IPS-20b (cell line): ENCODE measurements at regions not wholly inside any gene's neighbourhood (a gene's known extent, or its start where the extent isn't known, plus 50 kb on each side); places are given as distances from the start of the nearest gene placed in this dataset.

ENCODE experiments used
- H3K27ac ChIP-seq: one replicate; pipeline ENCODE4 v1.5.1; 2013; ENCODE audit warnings: low read length
- H3K27me3 ChIP-seq: 2 replicates; pipeline ENCODE4 v1.6.1; 2013; ENCODE audit warnings: mild to moderate bottlenecking, low read length, inconsistent platforms; ENCODE audit not compliant: insufficient read depth
- H3K36me3 ChIP-seq: 2 replicates; pipeline ENCODE4 v1.6.1; 2013; ENCODE audit warnings: low read depth, mild to moderate bottlenecking, inconsistent platforms, low read length, moderate library complexity; ENCODE audit not compliant: insufficient read depth
- H3K4me1 ChIP-seq: 2 replicates; pipeline ENCODE4 v1.6.1; 2013; ENCODE audit warnings: mild to moderate bottlenecking, control low read depth, inconsistent platforms, low read length, moderate library complexity; ENCODE audit not compliant: insufficient read depth
- H3K4me3 ChIP-seq: 2 replicates; pipeline ENCODE4 v1.5.1; 2013; ENCODE audit warnings: mild to moderate bottlenecking, low read length, inconsistent platforms
- H3K9ac ChIP-seq: 2 replicates; pipeline ENCODE4 v1.6.1; 2013; ENCODE audit warnings: low read depth, mild to moderate bottlenecking, inconsistent platforms, low read length, moderate library complexity
- H3K9me3 ChIP-seq: 2 replicates; pipeline ENCODE4 v1.6.1; 2013; ENCODE audit warnings: mild to moderate bottlenecking, low read depth, low read length, inconsistent platforms; ENCODE audit not compliant: insufficient read depth

- H3K27ac ChIP-seq: no peak overlapping the region
- H3K9ac ChIP-seq: no peak overlapping the region
- H3K36me3 ChIP-seq: no peaks in the 10 kb centered on the region
- H3K4me1 ChIP-seq: no peaks in the 10 kb centered on the region; the same call in 1 of the 2 replicates
- H3K4me3 ChIP-seq: no peak overlapping the region
- no peaks in the 10 kb centered on the region for H3K27me3 ChIP-seq
- no peaks in the 10 kb centered on the region for H3K9me3 ChIP-seq
Observed at GRCh38 chr18:73099759-73100158, 232.0 kb upstream of the NETO1 start.

DNA sequence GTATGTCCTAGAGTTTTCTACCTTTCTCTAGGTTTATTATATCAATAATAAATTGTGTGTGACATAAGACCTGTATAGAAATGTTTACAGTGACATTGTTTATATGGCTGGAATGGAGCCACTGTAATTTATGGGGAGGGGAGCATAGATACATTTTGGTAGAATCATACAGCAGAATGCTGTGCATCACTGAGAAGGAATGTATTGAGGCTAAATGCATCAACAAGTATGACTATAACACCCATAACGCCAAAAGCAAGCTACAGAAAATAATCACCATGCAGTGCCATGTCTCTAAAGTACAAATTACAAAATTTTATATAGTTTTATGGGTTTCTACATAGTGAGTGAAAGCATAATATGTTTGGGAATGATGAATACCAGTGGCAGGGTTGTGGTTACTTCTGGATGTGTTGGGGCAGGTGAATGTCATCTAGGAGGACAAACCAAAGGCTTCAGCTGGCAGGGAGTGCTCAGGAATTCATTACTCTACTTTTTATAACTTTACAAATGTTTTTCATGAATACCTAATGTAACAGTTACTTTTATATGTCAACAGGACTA is 226.0 kb upstream of the NETO1 start:
- H3K27ac ChIP-seq: no peak overlapping the region

DNA sequence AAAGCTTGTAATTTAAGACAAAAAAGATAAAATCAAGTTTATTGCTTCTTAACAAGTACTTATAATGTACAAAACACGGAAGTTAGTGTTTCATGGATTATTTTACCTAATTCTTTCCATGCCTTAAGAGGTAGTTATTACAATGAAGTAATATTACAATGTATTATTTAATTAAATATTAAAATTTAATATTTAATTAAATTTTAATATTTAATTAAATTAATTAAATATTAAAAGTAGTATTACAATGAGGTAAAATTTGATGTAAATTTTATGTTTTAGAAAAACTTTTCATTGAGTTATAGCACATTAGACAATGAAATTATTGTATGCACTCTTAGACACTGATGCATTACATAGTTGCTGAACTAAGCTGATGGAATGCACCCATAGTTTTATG is 220.7 kb upstream of the NETO1 start:
- H3K36me3 ChIP-seq: no peaks in the 10 kb centered on the region
- peaks cover 5% of the 10 kb centered on the region; the same call in 1 of the 2 replicates for H3K9me3 ChIP-seq
- no peak overlapping the region for H3K4me3 ChIP-seq
- no peaks in the 10 kb centered on the region for H3K4me1 ChIP-seq
- no peak overlapping the region for H3K27ac ChIP-seq
- no peak overlapping the region for H3K9ac ChIP-seq
- no peaks in the 10 kb centered on the region for H3K27me3 ChIP-seq

More for the DNA sequence above, 226.0 kb upstream of the NETO1 start:
- no peak overlapping the region for H3K4me3 ChIP-seq
- no peaks in the 10 kb centered on the region for H3K27me3 ChIP-seq
- H3K36me3 ChIP-seq: no peaks in the 10 kb centered on the region
- no peaks in the 10 kb centered on the region for H3K4me1 ChIP-seq
- H3K9me3 ChIP-seq: peaks cover 5% of the 10 kb centered on the region; the same call in 1 of the 2 replicates
- no peak overlapping the region for H3K9ac ChIP-seq

DNA sequence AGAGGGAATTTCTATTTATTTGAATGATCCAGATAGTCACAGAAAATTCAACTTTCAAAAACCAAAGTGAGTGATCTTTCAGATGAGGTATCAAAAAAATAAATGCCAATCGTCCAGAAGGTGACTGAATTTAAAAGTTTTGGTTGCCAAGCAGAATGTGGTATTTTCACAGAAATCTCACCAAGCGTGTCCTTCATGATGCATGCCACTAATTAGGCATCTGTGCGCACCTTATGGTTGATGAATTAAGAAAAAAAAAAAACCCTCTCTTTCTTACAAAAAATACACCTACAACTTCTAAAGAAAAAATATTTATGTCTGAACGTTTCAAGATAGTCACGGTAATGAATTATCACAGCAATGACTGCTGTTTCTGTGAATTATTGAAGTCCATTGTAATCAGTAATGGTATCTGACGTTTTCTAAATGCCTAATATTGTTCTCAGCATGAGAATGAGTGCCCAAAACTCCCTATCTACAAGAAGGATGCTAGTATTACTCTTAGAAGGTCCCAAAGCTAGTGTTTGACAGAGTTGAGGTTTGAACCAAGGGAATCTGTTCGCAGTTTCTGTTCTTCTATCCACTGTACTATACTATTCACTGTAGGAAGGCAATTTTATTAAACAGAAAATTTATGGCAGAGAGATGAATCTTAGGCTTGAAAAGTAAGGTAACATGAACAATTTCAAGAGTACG is 219.6 kb upstream of the NETO1 start:
- no peaks in the 10 kb centered on the region for H3K36me3 ChIP-seq

GRCh38 chr18:73079920-73080319 is 212.1 kb upstream of the NETO1 start:
- Histone ChIP-seq H3K27me3 (no peaks in the 10 kb centered on the region), H3K4me1 (no peaks in the 10 kb centered on the region), H3K4me3 (no peak overlapping the region), H3K36me3 (no peaks in the 10 kb centered on the region), H3K9ac (no peak overlapping the region), H3K9me3 (no peaks in the 10 kb centered on the region), H3K27ac (no peak overlapping the region)

More for the DNA sequence above, 219.6 kb upstream of the NETO1 start:
- H3K4me1 ChIP-seq: no peaks in the 10 kb centered on the region
- H3K4me3 ChIP-seq: no peak overlapping the region
- H3K27me3 ChIP-seq: no peaks in the 10 kb centered on the region
- no peak overlapping the region for H3K27ac ChIP-seq
- no peak overlapping the region for H3K9ac ChIP-seq
- H3K9me3 ChIP-seq: peaks cover 5% of the 10 kb centered on the region; the same call in 1 of the 2 replicates

DNA sequence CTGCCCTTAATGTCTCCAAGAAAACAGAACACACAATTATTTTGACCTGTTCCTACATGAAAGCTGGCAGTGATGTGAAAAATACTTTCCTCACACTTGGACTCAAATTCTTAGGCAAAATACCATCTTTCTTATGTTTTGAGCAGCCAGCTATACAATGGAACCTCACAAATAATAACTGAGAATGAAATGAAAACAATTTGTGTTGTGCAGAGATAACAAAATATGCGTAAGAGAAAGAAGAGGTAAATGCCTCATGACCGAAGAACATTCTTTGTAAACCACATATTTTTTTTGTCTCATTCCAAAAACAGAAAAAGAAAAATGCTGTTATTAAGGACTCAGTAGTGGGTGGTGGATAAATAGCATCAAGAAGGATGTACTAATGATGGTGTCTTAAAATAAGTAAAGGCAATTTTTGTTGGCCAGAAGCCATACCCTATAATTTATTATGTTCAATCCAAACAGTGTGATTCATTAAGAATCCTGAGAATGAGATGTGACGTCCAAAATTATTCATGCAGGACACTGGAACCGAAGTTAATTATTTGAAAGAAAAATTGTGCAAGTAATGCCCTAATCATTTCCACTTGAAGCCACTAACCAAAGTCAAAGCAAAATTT is 193.0 kb upstream of the NETO1 start:
- no peak overlapping the region for H3K27ac ChIP-seq
- no peaks in the 10 kb centered on the region for H3K27me3 ChIP-seq
- no peak overlapping the region for H3K4me3 ChIP-seq
- no peak overlapping the region for H3K9ac ChIP-seq
- H3K9me3 ChIP-seq: no peaks in the 10 kb centered on the region
- no peaks in the 10 kb centered on the region for H3K4me1 ChIP-seq
- H3K36me3 ChIP-seq: no peaks in the 10 kb centered on the region

DNA sequence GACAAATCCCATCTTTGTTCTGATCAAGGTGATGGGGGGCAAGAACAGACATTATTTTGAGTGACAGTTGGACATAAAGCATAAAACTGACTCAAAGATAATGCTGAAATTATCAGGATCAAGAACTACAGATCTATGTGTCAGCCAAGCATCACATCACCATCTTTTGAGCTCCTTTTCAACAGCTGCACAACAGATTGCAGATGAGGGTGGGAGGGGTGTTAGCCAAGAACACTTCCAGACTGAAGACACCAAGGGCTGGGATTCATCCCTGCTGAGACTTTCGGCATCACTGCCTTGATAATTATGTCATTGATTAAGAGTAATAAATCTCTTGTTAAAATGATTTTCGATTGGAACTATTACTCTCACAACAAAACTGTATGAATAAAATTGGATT is 191.5 kb upstream of the NETO1 start:
- Histone ChIP-seq H3K27me3 (no peaks in the 10 kb centered on the region), H3K4me1 (no peaks in the 10 kb centered on the region), H3K36me3 (no peaks in the 10 kb centered on the region), H3K9me3 (no peaks in the 10 kb centered on the region), H3K4me3 (no peak overlapping the region), H3K27ac (no peak overlapping the region), H3K9ac (no peak overlapping the region)

DNA sequence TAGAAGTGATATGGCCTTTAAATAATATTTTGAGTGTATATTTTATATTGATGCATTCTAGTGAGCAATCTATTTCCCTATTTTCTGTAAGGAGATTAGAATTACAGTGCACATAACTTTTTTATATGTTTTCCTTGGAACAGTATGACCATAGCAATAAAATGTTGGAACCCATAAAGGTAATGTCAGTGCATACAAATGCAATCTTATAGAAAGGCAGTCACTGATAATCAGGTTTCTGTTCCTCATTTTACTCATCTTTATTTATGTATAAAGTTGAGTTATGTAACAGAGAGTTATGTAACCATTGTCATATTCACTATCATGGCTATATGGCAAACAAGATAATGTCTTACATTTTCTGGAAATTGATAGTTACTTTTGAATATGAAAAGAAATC is 179.9 kb upstream of the NETO1 start:
- H3K27ac ChIP-seq: no peak overlapping the region
- no peaks in the 10 kb centered on the region for H3K36me3 ChIP-seq
- H3K4me1 ChIP-seq: no peaks in the 10 kb centered on the region
- no peak overlapping the region for H3K9ac ChIP-seq
- H3K4me3 ChIP-seq: no peak overlapping the region
- H3K9me3 ChIP-seq: peaks cover 13% of the 10 kb centered on the region; the same call in 1 of the 2 replicates
- no peaks in the 10 kb centered on the region for H3K27me3 ChIP-seq

DNA sequence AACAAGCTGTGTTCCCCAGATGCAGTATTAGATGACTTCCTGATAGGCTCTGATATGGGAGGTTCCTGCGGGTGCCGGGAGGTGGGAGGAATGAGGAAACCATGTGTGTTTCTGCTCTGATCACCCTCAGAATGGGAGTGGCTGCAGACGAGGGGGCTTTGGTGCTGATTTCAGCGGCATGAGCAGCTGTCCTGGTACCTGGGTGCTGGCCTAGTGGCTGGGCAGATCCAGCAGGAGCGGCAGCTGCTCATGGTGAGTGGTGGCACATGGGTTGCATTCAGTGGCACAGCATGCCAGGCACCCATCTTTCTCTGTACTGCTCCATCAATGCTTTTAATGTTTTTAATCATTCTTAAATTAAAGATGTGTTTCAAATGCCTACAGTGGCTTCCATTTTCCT is 177.2 kb upstream of the NETO1 start:
- no peaks in the 10 kb centered on the region for H3K36me3 ChIP-seq
- no peak overlapping the region for H3K4me3 ChIP-seq
- H3K27ac ChIP-seq: no peak overlapping the region
- no peak overlapping the region for H3K9ac ChIP-seq
- peaks cover 8% of the 10 kb centered on the region; the same call in 1 of the 2 replicates for H3K4me1 ChIP-seq
- H3K27me3 ChIP-seq: no peaks in the 10 kb centered on the region
- peaks cover 9% of the 10 kb centered on the region; the same call in 1 of the 2 replicates for H3K9me3 ChIP-seq

DNA sequence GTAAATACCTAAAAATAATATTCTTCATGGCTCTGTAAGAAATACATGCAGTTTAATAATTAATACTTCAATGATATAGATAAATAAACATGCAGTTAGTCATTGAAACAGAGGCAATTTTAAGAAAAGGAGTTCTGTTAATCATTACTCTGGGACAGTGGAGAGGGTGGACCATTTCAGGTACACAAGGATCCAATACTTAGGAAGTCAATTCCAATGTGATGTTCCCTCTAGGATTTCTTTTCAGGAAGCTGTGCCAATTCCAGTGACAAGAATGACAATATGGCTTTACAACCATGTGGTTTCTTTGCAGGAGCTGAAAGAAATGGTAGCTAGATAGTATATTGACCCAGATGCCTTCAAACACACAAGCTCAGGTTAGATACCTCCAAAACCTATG is 175.8 kb upstream of the NETO1 start:
- no peak overlapping the region for H3K4me3 ChIP-seq
- no peak overlapping the region for H3K9ac ChIP-seq
- H3K27ac ChIP-seq: no peak overlapping the region
- H3K36me3 ChIP-seq: no peaks in the 10 kb centered on the region
- H3K9me3 ChIP-seq: no peaks in the 10 kb centered on the region
- peaks cover 8% of the 10 kb centered on the region; the same call in 1 of the 2 replicates for H3K4me1 ChIP-seq
- H3K27me3 ChIP-seq: no peaks in the 10 kb centered on the region

- Histone ChIP-seq H3K36me3 (no peaks in the 10 kb centered on the region), H3K9me3 (no peaks in the 10 kb centered on the region), H3K27ac (no peak overlapping the region), H3K4me1 (peaks cover 8% of the 10 kb centered on the region; the same call in 1 of the 2 replicates), H3K9ac (no peak overlapping the region), H3K27me3 (no peaks in the 10 kb centered on the region), H3K4me3 (no peak overlapping the region)
Observed at GRCh38 chr18:73043211-73043610, 175.4 kb upstream of the NETO1 start.

DNA sequence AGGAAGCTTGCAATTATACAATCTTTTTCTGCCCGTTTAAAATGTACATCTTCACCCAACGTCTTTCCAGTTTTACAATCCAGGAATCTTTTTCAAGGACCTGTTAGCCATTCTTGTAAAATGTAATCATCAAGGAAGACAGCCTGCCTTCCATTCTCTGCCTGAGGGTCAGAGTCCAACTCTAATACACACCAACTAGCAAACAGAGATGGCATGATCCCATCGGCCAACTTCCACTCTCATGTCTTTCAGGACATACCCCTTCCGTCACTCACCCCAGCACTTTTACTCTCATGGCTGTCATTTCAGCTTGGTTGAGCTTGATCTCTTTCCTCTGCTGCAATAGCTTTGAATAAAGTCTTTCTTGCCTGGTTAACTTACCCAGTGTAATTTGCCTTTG is 172.5 kb upstream of the NETO1 start:
- H3K36me3 ChIP-seq: no peaks in the 10 kb centered on the region
- no peak overlapping the region for H3K27ac ChIP-seq
- H3K4me3 ChIP-seq: no peak overlapping the region
- H3K9me3 ChIP-seq: no peaks in the 10 kb centered on the region
- H3K9ac ChIP-seq: no peak overlapping the region
- no peaks in the 10 kb centered on the region for H3K27me3 ChIP-seq
- H3K4me1 ChIP-seq: peaks cover 8% of the 10 kb centered on the region; the same call in 1 of the 2 replicates
